ENCODE measurements at regions not wholly inside any gene's neighbourhood (a gene's known extent, or its start where the extent isn't known, plus 50 kb on each side); places are given as distances from the start of the nearest gene placed in this dataset.
"Not testable (repeated sequence)": the region's sequence is repeated elsewhere in the genome, so short reads cannot be mapped to it uniquely, and the experiment has no call there.

DNA sequence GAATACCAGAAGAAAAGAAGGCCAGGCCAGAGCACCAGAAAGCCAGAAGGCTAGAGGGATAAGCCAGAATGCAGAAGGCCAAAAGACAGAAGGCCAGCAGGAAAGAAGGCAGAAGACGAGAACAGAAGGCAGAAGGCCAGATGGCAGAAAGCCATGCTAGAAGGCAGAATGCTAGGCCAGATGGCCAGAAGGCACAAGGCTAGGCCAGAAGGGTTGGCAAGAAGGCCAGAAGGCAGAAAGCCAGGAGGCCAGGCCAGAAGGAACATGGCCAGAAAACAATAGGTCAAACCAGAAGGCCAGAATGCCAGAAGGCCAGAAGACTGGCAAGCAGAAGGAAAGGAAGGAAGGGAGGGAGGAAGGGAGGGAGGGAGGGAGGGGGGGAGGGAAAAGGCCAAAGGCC, 188.8 kb downstream of the TUBA3C start:
- DNase-seq = no peak

- no peak for DNase-seq
Observed at GRCh38 chr13:18991060-18991459, 190.6 kb downstream of the TUBA3C start.

GRCh38 chr13:18978447-18978846, 203.2 kb downstream of the TUBA3C start:
- no peak for DNase-seq

DNA sequence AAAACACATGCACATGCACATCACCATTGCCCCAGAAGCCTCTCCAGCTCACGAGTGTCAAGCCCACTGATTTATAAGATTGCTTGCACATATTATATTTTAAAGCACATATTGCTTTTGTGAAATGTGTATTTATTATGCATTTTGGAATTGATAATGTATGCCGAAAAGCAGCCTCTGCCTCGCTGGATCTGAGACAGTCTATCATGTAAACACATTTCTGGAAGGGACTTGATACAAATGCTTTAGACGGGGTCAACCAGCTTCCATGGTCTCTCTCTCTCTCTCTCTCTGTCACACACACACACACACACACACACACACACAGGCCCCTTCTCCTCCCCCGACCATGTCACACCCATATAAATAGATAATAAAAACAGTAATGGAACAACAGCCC, 203.8 kb downstream of the TUBA3C start:
- DNase-seq = no peak

DNA sequence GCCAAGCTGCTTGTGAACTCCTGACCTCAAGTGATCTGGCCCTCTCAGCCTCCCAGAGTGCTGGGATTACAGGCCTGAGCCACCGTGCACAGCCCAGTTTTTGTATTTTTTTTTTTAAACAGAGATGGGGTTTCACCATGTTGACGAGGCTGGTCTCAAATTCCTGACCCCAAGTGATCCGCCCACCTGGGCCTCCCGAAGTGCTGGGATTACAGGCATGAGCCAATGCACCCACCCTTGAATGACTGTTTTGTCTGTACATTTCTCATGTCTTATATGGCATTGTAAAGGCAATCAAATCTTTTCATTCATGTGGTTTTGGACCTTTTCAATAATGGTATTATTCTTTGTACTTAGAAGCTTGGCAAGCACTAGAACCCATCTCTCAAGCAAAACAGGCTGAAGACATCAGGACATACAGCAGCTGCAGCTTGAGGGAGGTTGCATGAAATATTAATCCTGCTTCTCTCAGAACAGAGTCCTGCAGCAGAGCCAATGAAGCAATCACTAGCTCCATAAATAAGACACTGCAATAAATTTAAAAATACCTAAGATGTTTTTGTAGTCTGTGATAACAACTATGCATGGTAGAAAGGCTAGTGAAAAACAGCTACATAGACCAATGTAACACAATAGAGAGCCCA, 209.9 kb downstream of the TUBA3C start:
- no peak for DNase-seq

DNA sequence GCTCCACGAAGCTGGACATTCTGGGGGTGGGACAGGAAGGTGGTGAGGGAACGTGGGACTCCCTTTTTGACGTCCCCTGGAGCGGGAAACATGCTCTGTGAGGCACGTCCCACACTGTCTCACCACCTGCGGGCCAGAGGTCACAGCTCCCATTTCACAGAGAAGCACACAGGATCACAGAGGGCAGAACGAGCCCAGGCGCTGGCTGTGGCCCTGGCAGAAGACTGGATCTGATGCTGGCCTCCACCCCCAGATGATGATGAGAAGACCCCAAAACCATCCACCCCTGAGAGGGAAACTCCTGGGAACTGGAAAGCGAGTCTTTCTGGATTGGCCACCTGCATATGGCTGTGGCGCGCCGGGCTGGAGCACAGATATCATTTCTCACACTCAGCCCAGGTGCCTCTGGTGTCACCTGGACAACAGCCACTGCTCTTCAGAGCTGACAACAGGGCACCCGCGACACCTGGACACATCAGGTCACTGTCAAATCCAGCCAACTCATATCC, 216.2 kb downstream of the TUBA3C start:
- no peak for DNase-seq

DNA sequence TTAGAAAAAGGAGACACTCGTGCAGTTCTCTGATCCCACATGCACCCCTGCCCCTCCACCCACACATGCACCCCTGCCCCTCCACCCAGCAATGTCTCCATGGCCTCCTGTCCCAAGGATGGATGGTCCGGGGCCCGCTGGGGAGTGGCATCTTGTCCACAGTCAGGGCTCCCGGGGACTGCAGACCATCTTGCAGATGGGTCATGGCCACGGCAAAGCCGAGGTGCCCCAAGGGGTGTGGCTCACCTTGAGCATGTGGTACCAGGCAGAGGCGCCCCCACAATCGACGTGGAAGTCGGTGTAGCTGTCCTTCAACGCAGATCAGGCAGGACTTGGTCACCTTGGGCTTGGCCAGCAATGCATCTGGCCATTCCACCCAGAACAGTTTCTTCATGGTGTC, 216.7 kb downstream of the TUBA3C start:
- DNase-seq = no peak

- DNase-seq = not testable (repeated sequence)
Observed at GRCh38 chr13:18963684-18964083, 217.9 kb downstream of the TUBA3C start.

DNA sequence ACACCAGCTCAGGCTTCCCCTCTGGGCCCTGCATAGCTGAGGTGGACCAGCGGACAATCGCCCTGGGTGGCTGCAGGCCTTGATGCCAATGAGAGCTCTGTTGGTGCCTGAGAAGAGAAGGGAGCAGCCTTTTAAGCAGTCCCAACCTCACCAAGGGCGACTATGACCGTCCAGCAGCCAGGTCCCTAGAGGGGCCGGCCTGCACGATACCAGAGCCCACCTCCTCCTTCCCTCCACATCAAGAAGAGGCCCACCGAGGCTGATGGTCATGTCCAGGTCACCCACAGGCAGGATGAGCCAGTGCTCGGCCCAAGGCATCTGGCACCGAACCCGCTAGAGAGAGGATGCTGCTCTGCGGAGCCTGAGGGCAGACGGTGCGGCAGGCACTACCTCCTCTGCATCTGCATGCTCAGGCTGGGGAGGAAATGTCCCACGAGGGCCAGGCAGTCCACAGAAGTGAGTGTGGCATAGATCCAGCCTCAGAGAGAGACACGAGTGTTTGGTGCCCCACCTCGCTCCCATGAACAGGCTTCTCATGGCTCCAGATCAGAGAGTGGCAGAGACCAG, 219.4 kb downstream of the TUBA3C start:
- DNase-seq = no peak

- DNase-seq = no peak
Observed at GRCh38 chr13:18961383-18962117, 220.1 kb downstream of the TUBA3C start.

GRCh38 chr13:18960637-18961227, 220.9 kb downstream of the TUBA3C start:
- no peak for DNase-seq

- no peak for DNase-seq
Observed at GRCh38 chr13:18959996-18960395, 221.6 kb downstream of the TUBA3C start.

DNA sequence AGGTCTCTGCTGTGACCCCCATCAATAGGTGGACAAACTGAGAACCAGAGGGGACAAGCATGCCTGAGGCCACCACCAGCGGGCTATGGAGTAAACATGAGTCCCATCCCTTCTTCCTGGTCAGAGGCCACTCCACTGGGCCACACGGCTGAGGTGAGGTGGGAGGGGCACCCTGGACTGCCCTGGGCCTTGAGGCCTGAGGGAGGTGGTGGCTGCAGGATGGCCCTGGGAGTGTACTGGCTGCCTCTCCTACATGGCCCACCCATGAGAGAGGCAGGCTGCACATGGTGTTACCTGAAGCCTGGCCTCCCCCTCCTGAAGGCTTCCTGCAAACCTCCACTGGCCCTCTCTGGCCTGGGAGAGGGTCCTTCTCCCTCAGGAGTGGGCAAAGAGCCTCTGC, 222.4 kb downstream of the TUBA3C start:
- DNase-seq = no peak

- DNase-seq = no peak
Observed at GRCh38 chr13:18956473-18957078, 225.0 kb downstream of the TUBA3C start.

GRCh38 chr13:18954254-18954653, 227.4 kb downstream of the TUBA3C start:
- no peak for DNase-seq

DNA sequence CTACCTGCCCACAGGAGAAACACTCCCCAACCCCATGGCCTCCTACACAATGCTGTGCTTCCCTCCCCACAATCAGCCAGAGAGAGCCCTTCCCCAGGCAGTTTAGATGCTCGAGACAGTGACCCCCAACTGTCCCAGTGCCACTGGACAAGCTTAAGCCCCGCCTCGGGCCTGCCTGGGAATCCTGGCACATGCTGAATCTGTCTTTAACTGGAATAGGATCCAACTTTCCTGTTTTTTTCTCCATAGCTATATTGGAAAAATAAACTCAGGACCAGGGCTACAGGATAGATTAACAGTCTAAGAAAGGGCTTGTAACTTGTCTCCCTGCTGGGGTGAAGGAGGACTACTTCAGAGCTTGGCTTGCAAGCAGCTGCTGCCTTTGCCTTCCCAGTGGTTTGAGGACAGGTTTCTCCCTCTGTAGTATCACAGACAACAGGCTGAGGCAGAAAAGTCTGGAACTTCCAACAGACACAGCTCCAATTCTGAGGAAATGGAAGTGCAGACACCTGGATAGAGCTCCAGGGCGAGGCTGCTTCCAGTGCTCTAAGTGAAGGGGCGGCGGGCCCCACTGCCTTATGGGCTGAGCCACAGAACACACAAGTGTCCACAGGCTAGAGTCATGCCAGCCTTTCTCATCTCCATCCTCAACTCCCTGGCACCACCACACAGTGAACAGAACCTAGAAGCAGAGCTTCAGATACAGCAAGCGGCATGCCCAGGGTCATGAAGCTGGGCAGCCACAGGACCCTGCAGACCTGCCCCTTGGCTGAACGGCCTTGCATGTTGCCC, 228.3 kb downstream of the TUBA3C start:
- DNase-seq = no peak

- DNase-seq = no peak
Observed at GRCh38 chr13:18952225-18953016, 229.2 kb downstream of the TUBA3C start.

DNA sequence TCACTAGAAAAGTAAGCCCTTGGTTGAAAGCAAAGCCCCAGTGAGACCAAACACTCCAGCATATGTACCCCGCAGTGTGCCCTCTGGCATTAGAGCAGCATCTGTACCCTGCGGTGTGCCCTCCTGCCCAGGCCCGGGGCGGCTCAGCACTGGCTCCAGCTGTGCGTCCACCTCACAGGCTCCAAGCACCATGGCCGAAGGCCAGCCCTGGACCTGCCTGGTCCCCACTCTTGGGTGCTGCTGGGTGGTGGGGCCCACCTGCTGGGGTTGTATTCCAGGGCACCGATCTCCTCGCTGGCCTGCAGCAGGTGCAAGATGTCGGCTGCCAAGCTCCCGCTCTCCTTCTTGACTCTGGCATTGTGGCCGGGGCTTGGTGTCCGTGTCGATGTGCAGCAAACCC, 230.2 kb downstream of the TUBA3C start:
- no peak for DNase-seq

DNA sequence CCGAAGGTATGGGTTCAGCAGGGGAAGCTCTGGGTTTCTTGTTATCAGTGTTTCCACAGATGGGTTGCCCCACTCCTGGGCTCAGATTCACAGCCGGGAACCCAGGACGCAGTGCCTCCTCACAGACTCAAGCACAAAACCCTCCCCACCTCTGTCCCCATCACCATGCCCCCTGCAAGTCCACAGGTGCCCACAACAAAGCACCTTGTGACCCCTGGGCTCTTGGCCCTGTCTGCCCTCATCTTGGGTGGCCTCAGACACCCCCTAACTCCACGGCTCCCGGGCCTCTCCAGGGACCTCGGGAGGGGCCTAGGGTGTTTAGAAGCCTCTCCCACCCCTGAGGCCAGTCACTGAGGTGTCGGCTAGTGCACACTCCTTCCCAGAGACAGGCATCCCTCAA, 231.7 kb downstream of the TUBA3C start:
- no peak for DNase-seq

GRCh38 chr13:18949489-18949761, 232.2 kb downstream of the TUBA3C start:
- DNase-seq = no peak

DNA sequence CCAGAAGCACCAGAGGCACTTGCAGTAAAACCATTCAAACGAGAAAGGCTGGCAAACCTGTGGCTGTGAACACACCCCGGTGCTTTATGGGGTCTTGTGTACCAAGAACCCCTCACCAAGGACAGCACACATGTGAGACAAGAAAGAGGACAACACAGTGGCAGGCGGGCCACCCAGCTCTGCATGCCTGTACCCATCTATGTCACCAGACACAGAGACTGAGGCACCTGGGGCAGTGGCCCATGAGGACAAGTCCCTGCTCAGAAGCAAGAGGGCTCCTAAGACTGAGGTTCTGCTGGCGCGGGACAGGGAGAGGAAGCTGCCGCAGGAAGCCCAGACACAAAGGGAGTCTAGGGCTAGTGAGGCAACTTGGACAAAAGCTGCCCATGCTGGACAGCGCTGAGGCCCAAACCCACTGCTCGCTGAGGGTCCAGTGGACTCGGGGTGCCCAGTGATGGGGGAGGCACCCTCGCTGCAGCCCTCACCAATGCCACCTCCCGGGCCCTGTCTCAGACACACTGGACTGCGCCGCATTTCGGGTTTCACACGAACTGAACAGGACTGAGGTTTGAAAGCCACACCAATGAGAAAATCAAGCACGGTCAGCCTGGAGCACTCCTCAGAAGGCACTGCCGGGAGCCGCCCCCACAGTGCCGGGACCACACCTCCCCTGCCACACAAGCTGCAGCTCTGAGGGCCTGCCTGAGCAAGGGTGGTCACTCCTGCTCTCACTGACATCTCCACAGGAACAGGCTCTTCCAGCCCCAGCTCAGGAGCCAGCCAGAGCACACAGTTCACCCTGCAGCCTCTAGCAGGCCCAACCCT, 232.7 kb downstream of the TUBA3C start:
- no peak for DNase-seq
